ENCODE measurements at regions not wholly inside any gene's neighbourhood (a gene's known extent, or its start where the extent isn't known, plus 50 kb on each side); places are given as distances from the start of the nearest gene placed in this dataset.
A peak's percentile ranks its signal among the peaks of the same experiment; 100 is the strongest.

DNA sequence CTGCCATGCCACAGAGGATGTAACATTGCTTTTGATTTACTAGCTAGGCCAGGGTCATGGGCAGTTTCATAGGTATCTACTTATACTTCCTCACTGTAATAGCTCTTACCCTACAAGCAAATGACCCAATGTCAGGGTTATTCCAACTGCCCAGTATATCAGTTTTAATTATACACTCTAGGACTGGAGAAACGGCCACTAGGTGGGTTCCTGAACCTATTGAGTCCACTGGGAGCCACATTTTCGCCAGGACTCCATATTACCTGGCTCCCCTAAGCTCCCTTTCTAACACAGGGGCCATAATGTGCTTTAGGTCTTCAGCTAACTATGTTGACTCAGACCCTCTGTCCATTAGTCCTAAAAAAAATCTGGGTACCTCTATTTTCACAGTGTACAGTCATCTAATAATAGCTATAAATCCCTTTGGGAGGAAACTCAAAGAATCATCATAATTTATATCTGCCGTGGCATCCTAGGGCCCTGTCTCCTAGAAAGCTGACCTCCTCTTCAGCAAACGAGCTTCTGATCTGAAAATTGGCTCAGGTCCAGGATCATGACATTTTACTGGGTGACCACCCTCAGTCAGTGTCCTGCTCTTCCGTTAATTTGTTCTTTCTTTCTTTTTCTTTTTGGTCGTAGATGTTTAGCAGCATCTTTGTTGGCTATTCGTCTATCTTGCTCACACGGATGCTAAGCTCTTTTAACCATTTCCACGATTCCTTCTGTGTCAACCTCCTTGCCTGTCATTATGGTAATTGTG lies 244.3 kb downstream of the FAM76B start:
- DNase-seq, result no peak

DNA sequence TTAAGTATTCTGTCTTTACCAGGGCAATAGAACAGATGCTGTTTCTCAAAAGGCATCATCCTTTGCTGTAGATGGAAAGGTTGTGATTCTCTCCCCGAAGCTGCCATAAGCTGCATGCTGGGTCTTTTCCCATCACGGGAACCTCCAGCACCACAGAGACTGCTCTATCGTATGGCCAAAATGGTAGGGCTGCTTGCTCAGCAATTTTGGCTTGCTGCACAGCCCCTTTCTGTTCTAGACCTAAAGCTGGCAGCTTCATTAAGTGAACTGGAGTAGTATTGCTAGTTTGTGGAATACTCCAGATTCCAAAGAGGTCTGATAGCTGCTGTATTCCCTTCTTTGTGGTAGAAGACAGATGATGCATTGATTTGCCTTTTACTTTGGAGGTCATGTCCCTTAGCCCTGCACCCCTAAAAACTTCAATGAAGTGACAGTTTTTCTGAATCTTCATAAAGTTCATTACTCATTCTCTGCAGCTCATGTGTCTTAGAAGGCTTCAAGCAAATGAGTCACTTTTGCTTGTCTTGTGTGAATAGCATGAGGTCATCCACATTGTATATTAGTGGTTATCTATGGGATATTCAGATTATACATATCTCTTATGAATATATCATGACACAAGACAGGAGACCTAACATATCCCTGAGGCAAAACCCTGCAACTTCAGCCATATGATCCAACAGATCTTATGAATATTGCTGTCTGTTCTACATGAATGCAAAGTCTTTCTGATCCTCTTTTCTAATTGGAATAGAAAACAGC lies 245.3 kb downstream of the FAM76B start:
- peak; percentile 76 for DNase-seq

DNA sequence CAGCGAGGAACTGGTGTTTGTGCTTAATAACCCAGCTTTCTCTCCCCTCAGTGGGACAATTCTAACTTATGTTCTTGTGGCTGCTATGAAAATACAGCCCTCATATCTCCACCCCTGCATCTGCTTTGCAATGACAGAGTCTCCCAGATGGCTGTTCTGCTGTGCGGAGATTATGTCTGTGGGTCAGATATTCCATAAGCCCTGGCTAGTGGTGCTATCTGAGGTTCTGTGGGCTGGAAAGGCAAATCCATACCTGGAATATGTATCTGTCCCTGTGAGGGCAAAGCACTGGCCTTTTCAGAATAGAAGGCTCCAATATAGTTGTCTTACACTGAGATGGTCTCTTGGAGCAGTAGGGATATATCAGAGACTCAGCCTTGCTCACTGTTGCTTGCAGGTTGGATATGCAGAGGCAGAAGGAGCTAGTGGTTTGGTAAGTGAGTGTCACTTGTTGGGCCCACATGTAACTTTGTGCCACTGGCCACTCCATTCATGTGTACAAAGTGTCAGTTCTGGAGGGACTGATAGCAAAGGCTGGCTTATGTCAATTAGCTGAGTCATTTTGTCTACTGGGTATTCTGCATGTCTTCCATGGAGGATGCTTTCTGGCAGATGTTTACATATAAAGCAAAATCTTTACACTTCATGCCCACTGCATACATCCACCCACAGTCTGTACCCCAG lies 246.6 kb downstream of the FAM76B start:
- DNase-seq, result no peak

DNA sequence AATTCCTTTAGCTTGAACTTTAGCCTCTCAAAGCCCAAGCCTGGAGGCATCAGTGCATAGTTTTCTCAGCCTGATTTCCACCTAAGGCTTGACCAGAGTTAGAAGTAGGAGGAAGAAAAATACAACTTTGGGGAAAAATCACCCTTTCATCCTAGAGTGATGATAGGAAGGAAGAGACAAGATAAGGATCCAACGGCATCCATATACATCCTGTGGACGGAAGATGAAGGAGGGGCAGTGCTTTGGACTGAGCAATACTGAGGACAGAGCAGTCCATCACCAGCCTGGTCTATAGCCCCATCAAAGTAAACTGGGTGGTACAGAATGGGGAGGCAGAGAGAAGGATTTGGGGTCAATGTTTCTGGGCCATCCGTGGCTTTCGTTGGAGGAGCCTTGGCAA lies 247.9 kb downstream of the FAM76B start:
- no peak for DNase-seq

DNA sequence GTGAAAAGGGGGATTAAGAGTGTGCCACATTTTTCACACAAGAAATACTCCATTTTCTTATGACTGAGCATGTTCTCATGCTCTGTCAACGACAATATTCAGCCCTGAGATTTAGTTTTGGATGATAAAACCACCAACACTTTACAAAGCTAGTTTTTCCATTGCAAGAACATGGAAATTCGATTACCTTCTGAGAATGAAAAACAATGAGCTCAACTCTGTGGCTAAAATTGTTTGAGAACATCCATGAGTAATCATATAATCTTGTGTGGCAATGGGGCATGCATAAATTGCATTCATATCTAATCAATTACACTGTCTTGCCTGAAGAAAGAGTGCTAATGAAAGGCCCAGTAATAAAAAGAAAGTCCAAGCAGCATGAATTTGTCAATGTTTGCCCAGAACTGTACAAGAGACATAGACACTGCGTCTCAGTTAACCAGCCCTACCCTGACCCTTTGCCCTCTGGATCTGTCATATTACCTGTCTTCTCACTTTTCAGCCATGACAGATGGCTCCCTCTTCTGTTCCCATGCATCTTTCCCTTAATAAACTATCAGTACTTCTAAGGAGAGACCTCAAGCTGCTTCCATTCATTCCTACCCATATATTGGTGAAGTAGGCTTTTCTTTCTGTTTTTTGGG lies 253.4 kb downstream of the FAM76B start:
- peak; percentile 78 for DNase-seq

DNA sequence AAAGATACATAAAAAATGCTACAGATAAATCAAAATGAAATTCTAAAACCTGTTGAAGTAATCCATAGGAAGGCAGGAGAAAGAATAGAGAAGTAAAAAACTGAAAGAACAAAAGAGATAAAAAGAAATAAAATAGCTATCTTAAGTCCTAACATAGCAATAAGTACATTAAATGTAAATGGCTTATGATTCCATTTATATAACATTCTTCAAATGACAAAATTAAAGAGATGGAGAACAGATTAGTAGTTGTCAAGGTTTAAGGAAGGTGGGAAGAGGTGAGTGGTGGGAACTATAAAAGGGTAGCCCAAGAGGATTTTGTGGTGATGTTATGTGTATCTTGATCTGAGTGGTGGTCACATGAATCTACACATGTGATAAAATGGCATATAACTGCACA lies 254.8 kb downstream of the FAM76B start:
- DNase-seq, result no peak

DNA sequence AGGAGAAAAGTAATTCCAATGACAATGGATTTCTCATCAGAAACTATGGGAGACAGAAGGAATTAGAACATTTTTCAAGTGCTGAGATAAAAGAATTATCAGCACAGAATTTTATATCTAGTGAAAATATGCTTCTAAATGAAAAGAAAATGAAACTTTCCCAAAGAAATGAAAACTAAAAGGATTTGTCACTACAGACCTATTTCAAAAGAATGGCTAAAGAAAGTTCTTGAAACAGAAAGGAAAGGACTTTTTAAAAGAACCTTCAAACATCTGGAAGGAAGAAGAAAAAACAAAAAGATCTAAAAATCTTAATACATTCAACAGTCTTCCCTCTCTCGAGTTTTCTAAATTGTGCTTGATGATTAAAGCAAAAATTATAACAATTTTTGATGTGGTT lies 255.4 kb downstream of the FAM76B start:
- no peak for DNase-seq

DNA sequence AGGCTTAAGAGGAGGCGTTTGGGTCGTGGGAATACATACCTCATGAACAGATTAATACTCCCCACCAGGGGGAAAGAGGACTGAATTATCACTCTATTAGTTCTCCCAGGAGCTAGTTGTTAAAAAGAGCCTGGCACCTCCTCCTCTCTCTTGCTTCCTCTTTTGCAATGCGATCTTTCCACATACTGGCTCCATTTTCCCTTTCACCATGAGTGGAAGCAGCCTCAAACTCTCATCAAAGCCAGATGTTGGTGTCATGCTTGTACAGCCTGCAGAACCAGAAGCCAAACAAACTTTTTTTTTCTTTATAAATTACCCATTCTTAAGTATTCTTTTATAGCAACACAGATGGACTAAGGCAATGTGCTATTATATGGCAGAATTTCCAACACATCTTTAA lies 258.5 kb downstream of the FAM76B start:
- peak; percentile 40 for DNase-seq

DNA sequence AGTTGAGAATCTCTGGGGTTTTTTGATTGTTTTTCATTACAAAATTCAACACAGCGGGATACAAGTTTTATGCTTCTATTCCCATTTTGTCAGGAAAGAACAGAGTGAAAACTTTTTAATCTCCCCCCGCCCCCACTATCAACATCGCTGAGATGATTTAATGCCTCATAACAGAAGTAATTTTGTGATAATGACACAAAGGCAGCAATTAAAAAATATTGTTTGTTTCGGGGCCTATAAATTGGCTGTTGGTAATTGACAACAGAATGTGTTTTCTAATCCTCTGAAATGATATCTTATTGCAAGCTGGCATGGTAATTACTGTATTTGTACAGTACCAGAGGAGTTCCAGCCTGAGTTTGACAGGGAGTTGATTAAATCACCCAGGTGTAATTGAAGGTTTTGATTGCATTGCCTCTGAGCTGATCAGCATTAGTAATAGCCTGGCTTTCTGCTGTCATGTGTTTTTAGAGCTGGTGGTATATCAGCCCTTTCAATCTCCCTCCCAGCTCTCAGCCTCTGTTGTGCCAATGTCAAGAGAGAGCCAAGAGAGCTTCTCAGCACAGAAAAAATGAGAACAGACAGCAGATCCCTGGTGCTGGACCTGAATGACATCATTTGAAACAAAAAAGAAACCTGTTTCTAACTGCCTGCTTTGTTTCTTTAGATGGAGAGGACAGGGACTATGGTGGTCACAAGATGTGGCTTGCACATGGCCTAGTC lies 265.1 kb downstream of the FAM76B start:
- DNase-seq, result no peak

DNA sequence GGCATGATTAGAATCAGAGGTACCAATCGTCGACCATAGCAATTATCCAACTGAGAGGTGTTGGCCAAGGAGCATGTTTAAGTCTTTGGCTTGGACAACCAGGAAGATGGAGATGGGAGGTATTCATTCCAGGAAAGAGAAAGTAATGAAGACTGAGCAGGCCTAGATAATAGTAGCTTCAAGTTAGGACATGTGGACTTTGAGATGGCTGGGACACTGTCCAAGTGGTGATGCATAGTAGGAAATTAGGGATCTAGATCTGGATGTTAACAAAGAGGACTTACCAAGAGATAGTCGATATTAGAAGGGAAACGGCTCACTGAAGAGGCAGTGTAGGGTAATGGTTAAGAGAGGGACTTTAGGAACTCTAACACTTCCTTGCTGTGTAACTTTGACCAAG lies 266.7 kb downstream of the FAM76B start:
- no peak for DNase-seq

DNA sequence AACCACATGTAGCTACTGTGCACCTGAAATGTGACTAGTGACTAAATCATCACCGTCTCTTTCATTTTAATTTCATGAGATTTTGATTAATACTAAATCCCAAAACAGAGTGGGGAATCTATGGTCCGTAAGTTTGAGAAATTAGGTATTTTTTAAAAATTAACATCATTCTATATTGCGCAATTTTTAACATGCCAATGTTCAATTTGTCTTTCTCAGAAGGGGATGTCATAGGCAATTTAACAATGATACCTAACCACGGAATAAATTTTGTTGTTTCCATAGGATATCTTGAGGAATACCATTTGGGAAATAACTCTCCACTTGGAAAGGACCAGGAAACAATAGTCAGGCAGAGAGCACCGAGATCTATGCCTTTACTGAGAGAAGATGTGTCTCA lies 267.7 kb downstream of the FAM76B start:
- no peak for DNase-seq

DNA sequence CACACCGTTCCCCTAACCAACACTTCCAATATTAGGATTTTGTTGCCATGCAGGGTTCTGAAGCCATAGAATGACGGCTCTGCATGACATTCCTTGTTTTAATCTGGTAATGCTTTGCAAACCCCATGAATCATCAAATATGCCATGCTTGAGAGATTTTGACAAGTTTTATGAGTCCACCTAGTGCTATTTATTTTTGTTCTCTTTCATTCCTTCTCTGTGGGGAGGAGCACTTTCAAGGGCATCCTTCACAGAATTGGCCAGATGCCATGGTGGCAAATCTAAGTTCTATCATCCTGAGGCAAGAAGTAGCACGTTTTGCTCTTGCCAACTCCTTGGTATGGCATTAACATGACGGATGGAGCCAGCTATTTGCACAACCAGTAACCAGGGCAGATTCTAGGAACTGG lies 268.4 kb downstream of the FAM76B start:
- DNase-seq, result peak; percentile 64

DNA sequence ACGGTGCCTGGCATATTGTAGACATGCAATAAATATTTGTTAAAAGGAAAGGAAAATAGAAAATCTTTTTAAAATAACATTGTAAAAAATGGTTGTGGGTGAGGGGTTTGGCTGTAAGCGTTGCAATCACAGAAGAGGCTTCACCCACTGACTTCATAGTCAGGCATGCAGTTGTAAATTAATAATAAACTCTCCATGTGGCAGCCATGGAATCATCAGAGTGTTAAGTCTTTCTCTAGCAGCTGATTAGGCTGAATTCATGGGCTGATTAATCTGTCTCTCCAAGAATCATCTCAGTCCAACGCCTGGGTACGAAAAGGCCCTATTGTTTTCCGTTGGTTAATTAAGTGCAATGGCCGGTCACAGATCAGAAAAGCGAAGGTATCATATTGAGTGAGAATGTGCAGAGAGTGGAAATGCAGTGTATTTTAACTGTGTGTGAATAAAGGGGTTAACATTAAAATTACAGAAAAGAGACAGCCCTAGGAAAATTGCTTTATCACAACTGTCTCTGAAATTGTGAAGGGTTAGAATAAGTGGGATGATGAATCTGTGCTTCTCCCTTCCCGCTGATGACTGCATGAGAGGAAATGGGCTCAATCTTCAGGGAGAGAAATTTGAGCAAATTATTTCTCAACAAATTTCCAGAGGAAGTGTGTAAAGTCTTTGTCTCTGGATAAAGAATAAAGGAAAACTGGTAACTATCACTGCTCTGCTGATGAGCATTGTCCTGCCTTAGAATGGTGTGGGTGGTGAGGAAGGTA lies 269.0 kb downstream of the FAM76B start:
- DNase-seq, result no peak

DNA sequence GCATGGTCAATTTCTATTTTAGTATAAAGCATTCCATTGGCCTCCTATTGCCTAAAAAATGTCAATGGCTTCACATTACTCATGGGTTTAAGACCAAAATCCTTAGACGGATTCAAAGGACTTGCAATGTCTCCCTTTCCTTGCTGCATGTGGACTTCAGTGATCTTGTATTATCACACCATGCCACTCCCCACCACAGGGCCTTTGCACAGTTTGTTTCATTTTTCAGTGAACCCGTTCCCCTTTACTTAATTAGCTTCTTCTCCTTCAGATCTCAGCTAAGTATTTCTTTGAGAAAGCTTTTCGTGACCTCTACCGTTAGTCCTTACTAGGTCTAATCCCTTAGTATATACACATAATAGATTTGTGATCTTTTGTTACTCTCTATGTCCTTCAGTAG lies 269.7 kb downstream of the FAM76B start:
- no peak for DNase-seq

DNA sequence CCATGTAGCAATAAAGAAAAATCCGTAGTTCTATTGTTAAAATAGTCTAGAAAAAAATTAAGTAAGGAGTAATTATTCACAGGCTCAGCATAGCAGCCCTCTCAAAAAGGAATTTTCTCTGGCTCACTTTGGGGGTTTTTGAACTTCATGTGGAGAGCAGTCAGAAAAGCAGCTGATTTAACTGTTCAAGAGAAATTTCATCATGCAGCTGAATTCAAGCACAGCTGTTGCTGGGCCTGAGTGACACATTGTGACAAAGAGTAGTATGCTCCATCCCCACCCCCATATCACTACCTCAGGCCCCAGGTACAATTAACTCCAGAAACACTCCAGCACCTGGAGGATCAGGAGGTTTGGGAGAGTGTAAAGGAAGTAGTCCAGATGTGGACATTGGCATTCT lies 272.1 kb downstream of the FAM76B start:
- DNase-seq, result peak; percentile 69

DNA sequence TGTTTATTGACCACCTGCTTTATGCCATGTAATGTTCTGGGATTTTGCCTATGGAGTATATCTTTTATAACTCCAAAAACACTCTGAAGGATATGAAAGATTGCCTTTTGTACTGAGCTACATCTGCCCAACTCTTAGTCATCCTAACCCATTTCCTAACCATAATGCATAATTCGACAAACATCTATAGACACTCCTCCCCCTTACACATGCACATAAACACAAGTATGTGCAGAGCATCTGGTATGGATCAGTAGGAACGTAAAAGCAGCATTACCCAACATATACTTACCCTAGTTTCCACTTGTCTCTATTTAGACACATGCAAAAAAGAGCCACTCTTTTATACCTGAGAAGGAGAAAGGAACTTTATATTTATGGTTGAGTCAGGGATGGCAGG lies 272.8 kb downstream of the FAM76B start:
- peak; percentile 93 for DNase-seq

DNA sequence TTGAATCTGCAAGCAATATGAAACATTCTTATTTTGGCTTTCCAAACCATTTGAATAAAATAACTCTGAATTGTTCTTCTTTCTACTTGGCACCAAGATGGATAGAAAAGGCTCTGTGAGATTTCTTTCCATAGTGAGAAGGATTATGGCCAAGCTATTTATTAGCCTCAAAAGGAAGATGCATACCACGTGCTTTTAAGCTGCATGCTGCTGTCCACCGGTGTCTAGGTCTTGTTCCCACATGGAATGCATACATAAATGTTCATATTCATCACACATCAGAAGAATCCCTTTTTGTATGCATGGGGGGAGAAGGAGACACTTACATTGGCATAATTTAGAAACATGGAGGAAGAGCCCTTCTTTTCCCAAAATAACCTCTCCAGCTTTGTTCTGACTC lies 273.4 kb downstream of the FAM76B start:
- DNase-seq, result no peak

DNA sequence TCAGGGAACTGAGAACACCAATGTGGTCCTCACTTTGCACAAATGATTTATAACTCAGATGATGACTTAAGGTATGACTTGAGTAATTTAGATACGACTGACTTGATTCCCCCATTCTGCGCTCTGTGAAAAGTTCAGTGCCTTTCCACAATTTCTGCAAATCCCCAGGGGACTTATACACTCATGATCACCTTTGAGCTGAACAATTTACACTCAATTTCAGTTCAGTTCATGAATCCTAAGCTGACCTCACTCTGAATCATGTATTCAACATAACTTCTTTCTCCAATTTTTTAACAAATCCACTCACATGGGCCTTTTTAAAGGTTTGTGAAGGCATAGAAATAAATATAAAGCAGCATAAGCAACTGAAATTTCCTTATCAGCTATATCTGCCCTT lies 274.2 kb downstream of the FAM76B start:
- DNase-seq, result no peak

DNA sequence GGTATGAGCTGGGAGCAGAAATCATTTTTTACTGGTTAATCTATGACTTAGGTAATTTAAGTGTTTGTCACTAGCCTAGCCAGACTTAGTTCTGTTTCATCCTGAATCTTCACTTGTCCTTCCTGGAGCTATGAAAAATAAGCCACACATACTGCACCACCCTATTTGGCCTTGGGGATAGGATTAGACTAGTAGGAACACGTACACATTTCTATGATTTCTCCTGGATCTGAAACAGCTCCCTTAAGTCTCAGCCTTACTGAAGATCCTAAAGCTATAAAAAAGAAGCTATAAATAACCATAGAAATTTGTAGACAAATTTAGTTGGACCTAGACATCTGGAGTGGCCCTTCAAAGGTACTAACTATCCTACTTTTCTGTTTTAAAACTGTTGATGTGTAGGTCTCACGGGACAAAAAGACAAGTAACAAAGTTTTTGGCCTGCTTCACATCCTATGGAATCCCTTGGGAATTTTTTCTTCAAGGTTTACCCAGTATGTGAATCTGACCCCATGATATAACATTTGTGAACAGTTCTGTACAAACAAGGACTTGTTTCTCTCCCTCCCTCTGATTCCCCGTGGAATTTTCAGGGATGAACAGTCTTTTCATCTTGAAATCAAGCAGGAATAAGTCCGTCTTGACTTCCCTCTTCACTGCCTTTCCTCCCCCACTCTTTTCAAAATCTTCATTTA lies 275.0 kb downstream of the FAM76B start:
- DNase-seq, result no peak

DNA sequence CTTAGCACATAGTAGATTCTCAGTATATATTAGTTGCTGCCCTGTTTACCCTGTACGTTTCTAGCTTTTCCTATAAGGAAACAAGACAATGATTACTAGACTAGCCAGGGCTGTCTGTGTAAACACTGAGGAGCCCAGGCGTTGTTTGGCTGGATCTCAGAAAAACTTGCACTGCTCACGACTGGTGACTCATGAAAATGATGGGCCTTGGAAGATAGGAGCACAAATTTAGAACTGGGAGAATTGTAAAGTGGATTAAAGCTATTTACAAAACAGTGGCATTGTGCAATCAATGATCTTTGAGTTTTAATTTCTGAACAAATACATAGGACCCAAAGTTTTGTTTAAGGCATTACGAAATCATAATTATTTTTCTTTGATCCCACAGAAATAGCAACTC lies 276.9 kb downstream of the FAM76B start:
- peak; percentile 91 for DNase-seq

DNA sequence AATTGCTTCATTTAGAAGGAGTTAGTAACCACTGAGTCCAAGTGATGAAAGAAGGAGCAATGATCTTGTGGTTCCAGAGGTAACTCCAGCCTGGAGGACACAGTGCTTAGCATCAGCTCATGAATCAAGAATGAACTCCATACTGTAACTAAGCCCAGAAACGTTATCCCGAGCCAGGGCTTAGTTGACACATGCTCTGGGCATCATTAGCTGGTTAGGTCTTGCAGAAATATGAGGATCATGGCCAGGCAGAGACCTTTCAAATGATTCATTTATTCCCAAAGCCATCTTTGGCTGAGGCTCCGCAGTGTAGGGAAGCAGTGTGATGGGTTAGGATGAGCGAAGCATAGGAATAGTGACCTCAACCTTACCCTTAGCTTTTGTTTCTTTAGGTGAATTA lies 277.4 kb downstream of the FAM76B start:
- peak; percentile 86 for DNase-seq

All from fibroblast of skin of scalp (primary cell).